CD4-positive, alpha-beta T cell treated with Interleukin-21 for 1 hour (primary cell): ENCODE measurements at regions not wholly inside any gene's neighbourhood (a gene's known extent, or its start where the extent isn't known, plus 50 kb on each side); places are given as distances from the start of the nearest gene placed in this dataset.
"Not testable (repeated sequence)": the region's sequence is repeated elsewhere in the genome, so short reads cannot be mapped to it uniquely, and the experiment has no call there.

ENCODE experiments used
- DNase-seq: peaks from one replicate; pipeline ENCODE4 v3.0.0-alpha.2; 2020

GRCh38 chr11:93902921-93903320 lies 52.5 kb upstream of the VSTM5 start:
- no peak for DNase-seq

GRCh38 chr11:93903989-93904388 lies 53.6 kb upstream of the VSTM5 start:
- DNase-seq, result no peak

- DNase-seq, result no peak
Observed at GRCh38 chr11:93904716-93905115, 54.3 kb upstream of the VSTM5 start.

- DNase-seq, result no peak
Observed at GRCh38 chr11:93905384-93905783, 55.0 kb upstream of the VSTM5 start.

GRCh38 chr11:93906486-93906885 lies 56.1 kb upstream of the VSTM5 start:
- no peak for DNase-seq

- no peak for DNase-seq
Observed at GRCh38 chr11:93907901-93908300, 57.5 kb upstream of the VSTM5 start.

- no peak for DNase-seq
Observed at GRCh38 chr11:93908689-93909088, 58.3 kb upstream of the VSTM5 start.

GRCh38 chr11:93917673-93918072 lies 67.3 kb upstream of the VSTM5 start:
- no peak for DNase-seq

GRCh38 chr11:93921695-93922468 lies 71.5 kb upstream of the VSTM5 start:
- DNase-seq, result peak; percentile 4

- no peak for DNase-seq
Observed at GRCh38 chr11:93922830-93923229, 72.4 kb upstream of the VSTM5 start.

- not testable (repeated sequence) for DNase-seq
Observed at GRCh38 chr11:93926099-93926498, 75.7 kb upstream of the VSTM5 start.

- DNase-seq, result no peak
Observed at GRCh38 chr11:93929407-93929806, 79.0 kb upstream of the VSTM5 start.

GRCh38 chr11:93933230-93933629 lies 82.8 kb upstream of the VSTM5 start:
- no peak for DNase-seq

GRCh38 chr11:93935826-93936225 lies 85.3 kb upstream of the HEPHL1 start:
- no peak for DNase-seq

GRCh38 chr11:93936460-93936859 lies 84.7 kb upstream of the HEPHL1 start:
- no peak for DNase-seq

GRCh38 chr11:93939084-93939760 lies 81.9 kb upstream of the HEPHL1 start:
- DNase-seq, result no peak

GRCh38 chr11:93940395-93940794 lies 80.8 kb upstream of the HEPHL1 start:
- DNase-seq, result no peak

GRCh38 chr11:93942176-93942575 lies 79.0 kb upstream of the HEPHL1 start:
- no peak for DNase-seq

GRCh38 chr11:93945596-93945995 lies 75.6 kb upstream of the HEPHL1 start:
- DNase-seq, result no peak

- no peak for DNase-seq
Observed at GRCh38 chr11:93952082-93952780, 68.9 kb upstream of the HEPHL1 start.

- DNase-seq, result no peak
Observed at GRCh38 chr11:93957397-93957952, 63.7 kb upstream of the HEPHL1 start.

GRCh38 chr11:93958991-93959390 lies 62.2 kb upstream of the HEPHL1 start:
- DNase-seq, result no peak

- no peak for DNase-seq
Observed at GRCh38 chr11:93959663-93960062, 61.5 kb upstream of the HEPHL1 start.

- DNase-seq, result no peak
Observed at GRCh38 chr11:93963072-93963471, 58.1 kb upstream of the HEPHL1 start.
